OCI-LY7 (cell line): ENCODE measurements at regions not wholly inside any gene's neighbourhood (a gene's known extent, or its start where the extent isn't known, plus 50 kb on each side); places are given as distances from the start of the nearest gene placed in this dataset.
"Not testable (repeated sequence)": the region's sequence is repeated elsewhere in the genome, so short reads cannot be mapped to it uniquely, and the experiment has no call there.

Experiments
- BruUV-seq: library from RNA; stranded (reverse); fragments of 400-500 nt; replicated peaks from 2 replicates; lab custom pipeline; 2021; lab: Mats Ljungman, UMichigan
- CTCF ChIA-PET: fragments of 300-600 bp; sonication (Branson Sonifier 250); formaldehyde crosslinking; loops from one replicate; lab custom pipeline; 2022; ENCODE audit warnings: antibody characterized with exemption; ENCODE audit not compliant: unreplicated experiment; lab: Charles Lee
- POLR2A ChIA-PET: fragments of 300-600 bp; sonication (Branson Sonifier 250); formaldehyde crosslinking; loops from one replicate; lab custom pipeline; 2022; ENCODE audit warnings: antibody characterized with exemption; lab: Charles Lee
- DNase-seq: peaks from one replicate; pipeline ENCODE4 v3.0.0-alpha.2; 2015; ENCODE audit warnings: low spot score
- H2AFZ ChIP-seq: fragments of 200-600 bp; sonication (generic), shearing (Covaris generic); 2 replicates; pipeline ENCODE4 v1.6.1; 2014; ENCODE audit warnings: mild to moderate bottlenecking, antibody characterized with exemption, low read length, moderate library complexity
- H3K27ac ChIP-seq: fragments of 200-600 bp; sonication (generic); 2 replicates; pipeline ENCODE4 v1.5.1; 2014; ENCODE audit warnings: mixed run types, low read depth, mild to moderate bottlenecking, moderate library complexity, low read length, inconsistent platforms; ENCODE audit not compliant: poor library complexity, severe bottlenecking
- H3K36me3 ChIP-seq: fragments of 200-600 bp; sonication (generic); 2 replicates; pipeline ENCODE4 v1.6.1; 2014; ENCODE audit warnings: mild to moderate bottlenecking, antibody characterized with exemption, low read length, moderate library complexity, mixed read lengths; ENCODE audit not compliant: insufficient read depth
- H3K4me1 ChIP-seq: fragments of 200-600 bp; sonication (generic); 2 replicates; pipeline ENCODE4 v1.5.1; 2014; ENCODE audit warnings: mild to moderate bottlenecking, low read length; ENCODE audit not compliant: insufficient read depth, poor library complexity, severe bottlenecking
- H3K4me2 ChIP-seq: fragments of 200-600 bp; sonication (generic); 2 replicates; pipeline ENCODE4 v1.6.1; 2014; ENCODE audit warnings: mild to moderate bottlenecking, low read length
- H3K4me3 ChIP-seq: fragments of 200-600 bp; sonication (generic); 2 replicates; pipeline ENCODE4 v1.5.1; 2014; ENCODE audit warnings: mild to moderate bottlenecking, low read depth, low read length; ENCODE audit not compliant: poor library complexity, severe bottlenecking
- H3K79me2 ChIP-seq: fragments of 200-600 bp; sonication (generic); 2 replicates; pipeline ENCODE4 v1.6.1; 2016; ENCODE audit warnings: low read depth, mild to moderate bottlenecking, low read length, moderate library complexity, mixed read lengths; ENCODE audit not compliant: insufficient read depth
- H3K9me2 ChIP-seq: fragments of 200-600 bp; sonication (generic); 2 replicates; pipeline ENCODE4 v1.6.1; 2016; ENCODE audit warnings: mild to moderate bottlenecking, low read length, mixed read lengths; ENCODE audit not compliant: insufficient read depth
- H3K9me3 ChIP-seq: fragments of 200-600 bp; sonication (generic); 2 replicates; pipeline ENCODE4 v1.6.1; 2014; ENCODE audit warnings: mild to moderate bottlenecking, mixed run types, low read length, mixed read lengths
- H4K20me1 ChIP-seq: fragments of 200-600 bp; sonication (generic); 2 replicates; pipeline ENCODE4 v1.6.1; 2014; ENCODE audit warnings: mild to moderate bottlenecking, antibody characterized with exemption, low read length, moderate library complexity, mixed read lengths; ENCODE audit not compliant: insufficient read depth
- EZH2phosphoT487 ChIP-seq: fragments of 200-600 bp; sonication (generic); IDR thresholded peaks from 2 replicates; pipeline ENCODE4 v1.6.1; 2018; ENCODE audit warnings: low read depth, borderline replicate concordance, mild to moderate bottlenecking, mixed run types, antibody characterized with exemption, low read length, moderate library complexity, mixed read lengths
- intact Hi-C: fragments of 100-400 bp; cut with micrococcal nuclease; formaldehyde crosslinking; loops from one replicate; pipeline ENCODE4 v1.10.0; 2022; ENCODE audit not compliant: unreplicated experiment
- TF ChIP-seq, protein P1 (sequence below): fragments of 200-600 bp; sonication (generic); conservative IDR thresholded peaks from 2 replicates; pipeline ENCODE4 v1.5.1; 2014; ENCODE audit warnings: mild to moderate bottlenecking, antibody characterized with exemption, low read length, moderate library complexity, mixed read lengths

DNA sequence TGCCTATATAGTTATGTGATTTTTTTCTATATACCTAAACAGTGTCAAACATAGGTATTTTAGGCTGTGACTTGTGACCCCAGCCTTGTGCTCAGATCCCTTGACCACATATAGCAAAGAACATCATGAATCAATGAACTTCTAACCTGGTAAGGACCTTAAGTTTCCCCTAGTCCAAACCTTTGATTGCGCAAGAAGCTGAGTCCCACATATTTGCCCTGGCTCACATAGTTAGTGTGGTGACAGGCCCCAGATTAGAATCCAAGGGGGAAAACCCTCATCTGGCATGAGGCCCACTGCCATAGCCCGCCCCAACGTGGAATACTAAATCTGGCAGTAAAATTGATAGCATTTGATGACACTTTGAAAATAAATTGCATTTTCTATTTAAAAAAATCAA, 171.8 kb downstream of the MZT1 start:
- intact Hi-C loops = no loop called here
- no TSS peak for BruUV-seq
- no peaks in the 10 kb centered on the region for H3K9me2 ChIP-seq

DNA sequence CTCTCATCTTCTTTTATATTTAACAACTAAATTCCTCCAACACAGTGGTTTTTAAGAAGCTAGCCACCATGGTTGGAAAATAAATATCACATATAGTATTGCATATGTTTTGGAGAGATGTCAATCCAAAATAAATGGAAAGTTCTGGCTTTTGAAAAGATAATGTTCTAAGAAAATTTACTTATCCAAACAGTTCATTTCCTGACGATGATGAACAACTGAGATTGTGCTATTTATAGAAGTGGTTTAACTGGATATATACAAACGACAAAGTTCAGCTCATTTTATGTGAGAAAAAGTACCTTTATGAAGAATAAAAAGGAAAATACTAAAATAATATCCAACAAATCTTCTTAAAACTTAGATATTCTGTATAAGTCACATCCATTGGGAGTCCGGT, 174.7 kb downstream of the MZT1 start:
- Histone ChIP-seq H3K4me3 (no peak overlapping the region), H3K4me1 (no peaks in the 10 kb centered on the region), H3K79me2 (no peaks in the 10 kb centered on the region), H3K36me3 (no peaks in the 10 kb centered on the region), H3K4me2 (no peak overlapping the region), H3K27ac (no peak overlapping the region), H2AFZ (no peak overlapping the region), H4K20me1 (no peaks in the 10 kb centered on the region), H3K9me2 (no peaks in the 10 kb centered on the region), H3K9me3 (no peaks in the 10 kb centered on the region)
- no peak for TF ChIP-seq EZH2phosphoT487
- TF ChIP-seq, protein P1, sequence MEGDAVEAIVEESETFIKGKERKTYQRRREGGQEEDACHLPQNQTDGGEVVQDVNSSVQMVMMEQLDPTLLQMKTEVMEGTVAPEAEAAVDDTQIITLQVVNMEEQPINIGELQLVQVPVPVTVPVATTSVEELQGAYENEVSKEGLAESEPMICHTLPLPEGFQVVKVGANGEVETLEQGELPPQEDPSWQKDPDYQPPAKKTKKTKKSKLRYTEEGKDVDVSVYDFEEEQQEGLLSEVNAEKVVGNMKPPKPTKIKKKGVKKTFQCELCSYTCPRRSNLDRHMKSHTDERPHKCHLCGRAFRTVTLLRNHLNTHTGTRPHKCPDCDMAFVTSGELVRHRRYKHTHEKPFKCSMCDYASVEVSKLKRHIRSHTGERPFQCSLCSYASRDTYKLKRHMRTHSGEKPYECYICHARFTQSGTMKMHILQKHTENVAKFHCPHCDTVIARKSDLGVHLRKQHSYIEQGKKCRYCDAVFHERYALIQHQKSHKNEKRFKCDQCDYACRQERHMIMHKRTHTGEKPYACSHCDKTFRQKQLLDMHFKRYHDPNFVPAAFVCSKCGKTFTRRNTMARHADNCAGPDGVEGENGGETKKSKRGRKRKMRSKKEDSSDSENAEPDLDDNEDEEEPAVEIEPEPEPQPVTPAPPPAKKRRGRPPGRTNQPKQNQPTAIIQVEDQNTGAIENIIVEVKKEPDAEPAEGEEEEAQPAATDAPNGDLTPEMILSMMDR = no peak
- no peak for DNase-seq
- BruUV-seq = no TSS peak
- ChIA-PET CTCF (no interaction called here), POLR2A (no interaction called here)
- intact Hi-C loops = no loop called here

More for the DNA sequence above, 171.8 kb downstream of the MZT1 start:
- H3K27ac ChIP-seq = no peak overlapping the region
- H3K4me1 ChIP-seq = no peaks in the 10 kb centered on the region
- H3K4me3 ChIP-seq = no peak overlapping the region
- no peak overlapping the region for H3K4me2 ChIP-seq
- H3K79me2 ChIP-seq = no peaks in the 10 kb centered on the region
- H3K36me3 ChIP-seq = no peaks in the 10 kb centered on the region
- H4K20me1 ChIP-seq = no peaks in the 10 kb centered on the region
- TF ChIP-seq, protein P1 = no peak
- no peak for TF ChIP-seq EZH2phosphoT487
- H2AFZ ChIP-seq = no peak overlapping the region
- DNase-seq = no peak
- no peaks in the 10 kb centered on the region for H3K9me3 ChIP-seq
- POLR2A ChIA-PET = interaction anchor here (0.6 kb wide), 1 partner anchor 21 kb away, joined by 3 read pairs; no protein-coding TSS in a partner anchor
- CTCF ChIA-PET = no interaction called here

DNA sequence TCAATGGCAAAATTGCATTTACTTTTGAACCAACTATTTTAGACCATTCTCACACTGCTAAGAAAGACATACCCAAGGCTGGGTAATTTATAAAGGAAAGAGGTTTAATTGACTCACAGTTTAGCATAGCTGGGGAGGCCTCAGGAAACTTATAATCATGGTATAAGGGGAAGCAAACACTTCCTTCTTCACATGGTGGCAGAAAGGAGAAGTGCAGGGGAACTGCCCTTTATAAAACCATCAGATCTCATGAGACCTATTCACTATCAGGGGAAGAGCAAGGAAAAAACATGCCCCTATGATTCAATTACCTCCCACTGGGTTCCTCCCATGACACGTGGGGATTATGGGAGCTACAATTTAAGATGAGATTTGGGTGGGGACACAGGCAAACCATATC, 181.5 kb downstream of the MZT1 start:
- H2AFZ ChIP-seq, BruUV-seq, H3K4me1 ChIP-seq, POLR2A ChIA-PET, intact Hi-C loops, H4K20me1 ChIP-seq, H3K4me3 ChIP-seq, H3K27ac ChIP-seq, H3K79me2 ChIP-seq, H3K9me3 ChIP-seq, DNase-seq, H3K36me3 ChIP-seq, H3K9me2 ChIP-seq, CTCF ChIA-PET, H3K4me2 ChIP-seq: not testable (repeated sequence)
